ENCODE measurements at regions not wholly inside any gene's neighbourhood (a gene's known extent, or its start where the extent isn't known, plus 50 kb on each side); places are given as distances from the start of the nearest gene placed in this dataset.
A peak's percentile ranks its signal among the peaks of the same experiment; 100 is the strongest.
"Not testable (repeated sequence)": the region's sequence is repeated elsewhere in the genome, so short reads cannot be mapped to it uniquely, and the experiment has no call there.

DNA sequence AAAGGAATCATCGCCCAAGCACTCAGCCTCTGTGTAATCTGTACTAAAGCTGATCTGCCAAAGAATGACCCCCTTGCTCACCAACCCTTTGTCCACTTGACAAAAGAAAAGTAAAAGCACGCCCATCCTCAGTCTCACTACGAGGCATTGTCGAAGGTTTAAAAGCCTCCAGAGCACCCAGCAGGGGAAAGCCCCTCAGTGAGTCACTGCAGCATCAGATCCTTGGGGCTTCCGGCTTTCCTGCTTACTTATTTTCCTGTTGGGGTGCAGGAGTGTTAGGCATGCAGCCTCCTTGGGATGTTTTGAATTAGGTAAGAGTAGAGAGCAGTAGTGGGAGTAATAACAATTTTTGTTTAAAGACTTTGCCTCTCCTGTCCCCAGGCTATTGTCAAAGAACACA, 216.1 kb downstream of the MTHFS start:
- H3K4me1 Mint-ChIP-seq (ENCODE audit: low read depth), result peaks cover 3% of the 10 kb centered on the region
- peaks cover 7% of the 10 kb centered on the region for H3K27me3 Mint-ChIP-seq (ENCODE audit: low read depth)
- no peak overlapping the region for H3K27ac Mint-ChIP-seq
- no peaks in the 10 kb centered on the region for H3K9me3 Mint-ChIP-seq
- no peaks in the 10 kb centered on the region for H3K36me3 Mint-ChIP-seq (ENCODE audit: low read depth)
- no peak overlapping the region for H3K4me3 Mint-ChIP-seq

DNA sequence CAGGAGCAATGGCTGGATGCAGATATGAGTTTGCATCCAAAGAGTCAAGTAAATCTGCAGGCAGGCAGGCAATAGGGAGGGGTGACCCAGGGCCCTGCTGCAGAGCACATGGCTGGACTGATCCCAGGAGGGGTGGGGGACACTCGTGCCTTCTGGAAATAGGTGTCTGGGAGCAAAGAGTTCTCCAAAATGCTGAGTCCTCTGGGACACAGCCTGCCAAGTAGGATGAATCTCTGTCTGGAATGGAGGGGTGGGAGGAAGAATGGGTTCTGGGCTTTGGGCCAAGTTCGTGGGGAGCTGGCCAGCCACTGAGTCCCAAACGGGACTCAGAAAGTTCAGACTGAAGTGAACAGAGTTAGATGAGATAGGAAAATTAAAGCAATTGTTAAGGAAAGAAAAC, 214.5 kb downstream of the MTHFS start:
- Mint-ChIP-seq H3K27ac (no peak overlapping the region), H3K36me3 (ENCODE audit: low read depth) (no peaks in the 10 kb centered on the region), H3K9me3 (no peaks in the 10 kb centered on the region), H3K27me3 (ENCODE audit: low read depth) (peaks cover 13% of the 10 kb centered on the region), H3K4me1 (ENCODE audit: low read depth) (peaks cover 3% of the 10 kb centered on the region), H3K4me3 (no peak overlapping the region)

DNA sequence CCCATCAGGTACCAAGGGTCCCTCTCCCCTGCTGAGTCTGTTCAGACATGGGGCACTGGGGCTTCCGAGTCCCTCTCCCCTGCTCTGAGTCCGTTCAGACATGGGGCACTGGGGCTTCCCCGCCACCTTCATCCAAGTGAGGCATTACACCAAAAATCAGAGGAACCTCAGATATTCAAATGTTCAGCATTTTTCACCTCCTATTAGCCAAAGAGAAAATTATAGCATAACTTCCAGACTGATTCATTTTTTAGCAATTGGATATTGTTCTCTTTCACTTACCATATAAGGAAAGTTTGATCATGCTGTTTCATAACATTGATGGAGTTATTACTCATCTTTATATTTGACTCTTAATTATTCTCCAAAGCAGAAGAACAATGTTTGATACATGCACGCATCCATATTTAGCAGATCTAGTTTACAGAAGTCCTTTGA, 213.9 kb downstream of the MTHFS start:
- Mint-ChIP-seq H3K9me3 (no peaks in the 10 kb centered on the region), H3K4me3 (no peak overlapping the region), H3K27me3 (ENCODE audit: low read depth) (peaks cover 10% of the 10 kb centered on the region), H3K27ac (no peak overlapping the region), H3K4me1 (ENCODE audit: low read depth) (peaks cover 3% of the 10 kb centered on the region), H3K36me3 (ENCODE audit: low read depth) (no peaks in the 10 kb centered on the region)

DNA sequence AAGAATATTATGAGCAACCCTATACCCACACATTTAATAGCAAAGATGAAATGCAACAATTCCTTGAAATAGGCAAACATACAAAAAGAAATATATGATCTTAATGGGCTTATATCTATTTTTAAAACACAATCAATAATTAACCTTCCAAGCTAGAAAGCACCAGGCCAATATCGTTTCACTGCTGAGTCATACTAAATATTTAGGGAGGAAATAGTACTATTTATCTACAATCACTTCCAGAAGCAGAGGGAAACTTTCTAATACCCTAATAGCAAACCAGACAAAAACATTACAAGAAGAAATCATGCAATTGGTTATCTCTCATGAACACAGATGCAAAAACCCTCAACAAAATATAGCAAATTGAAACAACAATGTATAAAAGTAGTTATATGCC, 207.8 kb downstream of the MTHFS start:
- Mint-ChIP-seq H3K36me3 (ENCODE audit: low read depth) (no peaks in the 10 kb centered on the region), H3K27ac (no peak overlapping the region), H3K4me1 (ENCODE audit: low read depth) (no peaks in the 10 kb centered on the region), H3K9me3 (no peaks in the 10 kb centered on the region), H3K4me3 (no peak overlapping the region), H3K27me3 (ENCODE audit: low read depth) (peaks cover 12% of the 10 kb centered on the region)

DNA sequence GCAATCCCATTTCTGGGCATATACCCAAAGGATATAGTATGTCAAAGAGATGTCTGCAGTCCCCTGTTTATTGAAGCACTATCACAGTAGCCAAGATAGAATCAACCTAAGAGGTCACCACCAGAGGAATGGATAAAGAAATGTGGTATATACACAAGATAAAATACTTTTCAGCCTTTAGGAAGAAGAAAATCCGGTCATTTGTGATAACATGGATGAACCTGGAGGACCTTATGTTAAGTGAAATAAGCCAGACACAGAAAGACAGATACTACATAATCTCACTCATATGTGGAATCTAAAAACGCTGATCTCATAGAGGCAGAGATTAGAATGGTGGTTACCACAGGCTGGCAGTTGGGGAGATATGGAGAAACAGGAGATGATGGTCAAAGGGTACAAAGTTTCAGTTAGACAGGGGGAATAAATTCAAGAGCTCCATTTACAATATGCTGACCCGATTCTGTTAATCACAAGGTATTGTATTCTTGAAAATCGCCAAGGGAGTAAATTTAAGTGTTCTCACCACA, 195.8 kb downstream of the MTHFS start:
- Mint-ChIP-seq H3K36me3 (ENCODE audit: low read depth) (no peaks in the 10 kb centered on the region), H3K4me1 (ENCODE audit: low read depth) (no peaks in the 10 kb centered on the region), H3K27me3 (ENCODE audit: low read depth) (peaks cover 16% of the 10 kb centered on the region), H3K4me3 (no peak overlapping the region), H3K9me3 (no peaks in the 10 kb centered on the region), H3K27ac (no peak overlapping the region)

DNA sequence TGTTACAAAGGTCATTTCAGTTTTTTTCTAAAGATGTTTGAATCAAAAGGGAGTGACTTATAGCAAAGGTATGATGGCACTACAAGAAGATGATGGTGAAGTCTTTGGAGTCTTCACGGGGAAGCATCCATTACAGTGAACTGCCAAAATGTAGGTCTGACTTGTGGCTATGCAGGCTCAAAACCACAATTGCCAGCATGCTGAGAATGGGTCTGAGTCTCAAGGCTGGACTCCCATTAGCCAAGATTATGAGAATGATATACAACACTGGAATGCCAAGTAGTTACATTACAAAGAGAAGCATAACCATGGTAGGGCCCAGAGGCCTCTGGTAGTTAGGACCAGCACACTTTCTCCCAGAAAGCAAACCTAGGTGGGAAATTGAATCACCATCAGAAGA, 194.2 kb downstream of the MTHFS start:
- no peaks in the 10 kb centered on the region for H3K36me3 Mint-ChIP-seq (ENCODE audit: low read depth)
- H3K27ac Mint-ChIP-seq, result no peak overlapping the region
- no peaks in the 10 kb centered on the region for H3K9me3 Mint-ChIP-seq
- H3K27me3 Mint-ChIP-seq (ENCODE audit: low read depth), result peaks cover 27% of the 10 kb centered on the region
- no peak overlapping the region for H3K4me3 Mint-ChIP-seq
- H3K4me1 Mint-ChIP-seq (ENCODE audit: low read depth), result no peaks in the 10 kb centered on the region

DNA sequence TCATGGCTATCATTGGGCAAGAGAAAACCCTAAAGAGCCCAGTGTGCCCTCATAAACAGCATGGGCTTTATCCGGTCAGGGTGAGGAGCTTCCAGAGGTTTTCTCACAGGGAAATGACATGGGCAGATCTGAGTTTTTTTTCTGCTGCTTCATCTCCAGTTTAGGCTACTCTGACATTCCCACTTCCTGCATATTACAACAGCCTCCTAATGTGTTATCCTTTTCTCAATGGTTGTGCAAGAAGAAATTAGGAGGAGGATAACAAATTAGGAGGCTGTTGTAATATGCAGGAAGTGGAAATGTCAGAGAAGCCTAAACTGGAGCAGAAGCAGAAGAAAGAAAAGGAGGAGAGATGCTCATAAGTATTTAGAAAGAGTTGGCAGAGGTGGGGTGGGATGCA, 175.6 kb downstream of the MTHFS start:
- Mint-ChIP-seq H3K27me3 (ENCODE audit: low read depth) (peaks cover 7% of the 10 kb centered on the region), H3K4me1 (ENCODE audit: low read depth) (no peaks in the 10 kb centered on the region), H3K9me3 (no peaks in the 10 kb centered on the region), H3K36me3 (ENCODE audit: low read depth) (no peaks in the 10 kb centered on the region), H3K27ac (no peak overlapping the region), H3K4me3 (no peak overlapping the region)

DNA sequence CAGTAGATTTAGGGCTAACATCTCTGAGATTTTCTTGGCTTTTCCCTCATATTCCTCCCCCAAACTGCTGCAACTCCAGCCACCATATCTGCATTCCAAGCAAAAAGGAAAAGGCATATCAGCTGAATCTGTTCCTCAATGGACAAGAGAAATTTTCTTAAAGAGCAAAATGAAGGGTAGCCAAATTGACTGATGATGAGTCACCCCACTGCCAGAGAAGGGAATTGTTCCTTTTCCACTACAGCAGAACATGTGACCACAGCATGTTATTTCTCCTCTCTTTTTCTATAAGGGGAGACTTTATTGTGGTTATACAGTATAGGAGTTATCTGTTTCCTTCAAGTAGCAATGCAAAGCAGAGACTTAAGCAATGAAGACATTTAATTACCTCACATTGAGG, 172.5 kb downstream of the MTHFS start:
- Mint-ChIP-seq H3K27me3 (ENCODE audit: low read depth) (peaks cover 7% of the 10 kb centered on the region), H3K4me3 (no peak overlapping the region), H3K36me3 (ENCODE audit: low read depth) (no peaks in the 10 kb centered on the region), H3K27ac (no peak overlapping the region), H3K4me1 (ENCODE audit: low read depth) (no peaks in the 10 kb centered on the region), H3K9me3 (no peaks in the 10 kb centered on the region)

DNA sequence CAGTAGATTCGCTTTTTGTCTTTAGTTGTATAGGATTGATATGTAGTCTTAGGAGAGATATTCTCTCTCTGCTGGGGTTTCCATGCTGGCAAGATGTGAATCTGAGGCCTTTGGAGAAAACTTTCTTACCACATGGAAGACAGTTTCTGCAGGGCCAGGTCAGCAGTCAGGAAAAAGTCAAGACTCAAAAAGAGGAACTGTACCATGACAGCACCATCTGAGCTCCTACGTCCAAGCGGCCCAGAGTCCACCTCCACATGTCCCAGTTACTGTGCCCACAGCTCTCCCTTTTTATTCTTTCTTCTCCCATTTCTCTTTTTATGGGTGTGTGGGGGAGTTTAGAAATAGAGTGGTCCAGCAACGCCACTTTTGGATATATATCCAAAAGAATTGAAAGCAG, 172.0 kb downstream of the MTHFS start:
- peaks cover 7% of the 10 kb centered on the region for H3K27me3 Mint-ChIP-seq (ENCODE audit: low read depth)

DNA sequence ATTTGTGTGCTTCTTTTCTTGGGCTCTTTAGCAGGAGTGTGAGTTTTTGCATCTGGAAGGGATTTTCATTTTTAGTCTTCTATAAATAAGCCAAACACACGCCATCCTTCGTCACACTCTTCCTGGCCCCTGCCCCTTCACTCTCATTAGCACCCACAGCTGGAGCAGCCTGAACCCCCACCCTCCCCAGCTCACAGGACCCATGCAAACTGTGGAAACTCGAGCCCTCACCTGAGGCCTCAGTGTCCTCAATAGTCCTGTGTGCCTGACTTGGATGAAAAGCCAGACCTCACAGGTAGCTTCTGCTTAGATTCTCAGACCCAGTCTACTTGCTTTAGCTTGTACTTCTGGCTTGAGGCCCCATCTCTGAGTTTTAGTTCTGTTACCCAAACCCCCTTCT, 167.9 kb downstream of the MTHFS start:
- Mint-ChIP-seq H3K27ac (no peak overlapping the region), H3K36me3 (ENCODE audit: low read depth) (peaks cover 1% of the 10 kb centered on the region), H3K9me3 (no peaks in the 10 kb centered on the region), H3K4me3 (no peak overlapping the region), H3K4me1 (ENCODE audit: low read depth) (no peaks in the 10 kb centered on the region), H3K27me3 (ENCODE audit: low read depth) (peaks cover 12% of the 10 kb centered on the region)

More for the DNA sequence above, 172.0 kb downstream of the MTHFS start:
- Mint-ChIP-seq H3K36me3 (ENCODE audit: low read depth) (no peaks in the 10 kb centered on the region), H3K9me3 (no peaks in the 10 kb centered on the region), H3K27ac (no peak overlapping the region), H3K4me1 (ENCODE audit: low read depth) (no peaks in the 10 kb centered on the region), H3K4me3 (no peak overlapping the region)

DNA sequence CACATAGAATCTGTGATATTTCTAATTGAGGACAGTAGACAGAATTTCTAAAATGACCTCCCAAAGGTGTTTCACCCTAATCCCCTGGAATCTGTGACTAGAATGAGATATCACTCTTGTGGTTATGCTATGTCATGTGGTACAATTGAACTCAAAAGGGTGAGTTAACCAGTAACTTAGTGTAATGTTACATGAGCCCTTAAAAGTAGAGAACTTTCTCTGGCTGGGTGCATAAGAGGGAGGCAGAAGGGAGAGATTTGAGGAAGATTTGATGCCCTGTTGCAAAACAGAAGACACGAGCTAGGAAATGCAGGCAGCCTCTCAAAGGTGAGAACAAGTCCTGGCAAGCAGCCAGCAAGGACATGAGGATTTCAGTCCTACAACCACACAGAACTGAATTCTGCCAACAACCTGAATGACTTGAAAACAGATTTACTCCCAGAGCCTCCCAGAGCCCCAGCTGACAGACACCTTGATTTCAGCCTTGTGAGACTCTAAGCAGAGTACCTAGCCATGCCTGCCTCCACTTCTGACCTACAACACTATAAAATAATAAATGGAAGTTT, 160.3 kb downstream of the MTHFS start:
- peaks cover 30% of the 10 kb centered on the region for H3K27me3 Mint-ChIP-seq (ENCODE audit: low read depth)

DNA sequence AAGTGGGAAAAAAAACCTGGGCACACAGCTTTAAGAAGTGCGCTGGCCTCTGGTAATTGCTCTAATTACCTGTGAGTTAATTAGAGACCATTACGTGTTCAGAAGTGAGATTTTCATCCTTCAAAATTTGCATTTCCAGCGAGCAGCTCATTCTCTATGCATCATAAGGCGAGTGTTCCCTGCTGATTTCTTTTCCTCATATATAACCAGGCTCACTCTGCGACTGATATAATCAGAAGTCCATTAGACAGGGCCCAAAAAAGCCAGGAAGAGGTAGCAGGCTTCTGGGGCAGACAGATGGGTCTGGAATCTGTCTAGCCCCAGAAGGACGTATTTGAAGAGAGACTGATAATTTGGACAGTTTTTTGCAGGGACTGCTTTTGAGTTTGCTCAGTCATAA, 158.7 kb downstream of the MTHFS start:
- peaks cover 22% of the 10 kb centered on the region for H3K27me3 Mint-ChIP-seq (ENCODE audit: low read depth)
- no peaks in the 10 kb centered on the region for H3K4me1 Mint-ChIP-seq (ENCODE audit: low read depth)
- no peaks in the 10 kb centered on the region for H3K36me3 Mint-ChIP-seq (ENCODE audit: low read depth)
- H3K9me3 Mint-ChIP-seq, result no peaks in the 10 kb centered on the region
- H3K27ac Mint-ChIP-seq, result no peak overlapping the region
- no peak overlapping the region for H3K4me3 Mint-ChIP-seq

More for the DNA sequence above, 160.3 kb downstream of the MTHFS start:
- Mint-ChIP-seq H3K4me3 (no peak overlapping the region), H3K9me3 (no peaks in the 10 kb centered on the region), H3K36me3 (ENCODE audit: low read depth) (no peaks in the 10 kb centered on the region), H3K27ac (no peak overlapping the region), H3K4me1 (ENCODE audit: low read depth) (no peaks in the 10 kb centered on the region)

DNA sequence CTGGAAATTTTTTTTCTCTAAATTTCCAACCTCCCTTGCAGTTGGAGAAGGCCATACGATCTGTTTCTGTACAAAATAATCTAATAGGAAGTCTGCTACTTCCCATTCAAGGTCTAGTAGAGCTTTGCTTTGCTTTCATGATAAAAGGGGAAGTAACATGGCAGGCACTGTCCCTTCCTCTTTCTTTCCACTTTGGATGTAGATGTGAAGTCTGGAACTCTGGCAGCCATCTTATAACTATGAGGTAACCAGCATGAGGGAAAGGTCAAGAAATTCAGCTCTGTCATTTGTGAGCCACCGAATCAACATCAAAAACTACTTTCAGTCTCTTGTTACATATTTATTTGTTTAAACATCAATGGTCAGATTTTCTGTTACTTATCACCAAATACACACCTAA, 156.3 kb downstream of the MTHFS start:
- Mint-ChIP-seq H3K36me3 (ENCODE audit: low read depth) (no peaks in the 10 kb centered on the region), H3K4me3 (no peak overlapping the region), H3K27me3 (ENCODE audit: low read depth) (peaks cover 17% of the 10 kb centered on the region), H3K4me1 (ENCODE audit: low read depth) (no peaks in the 10 kb centered on the region), H3K27ac (no peak overlapping the region), H3K9me3 (no peaks in the 10 kb centered on the region)

DNA sequence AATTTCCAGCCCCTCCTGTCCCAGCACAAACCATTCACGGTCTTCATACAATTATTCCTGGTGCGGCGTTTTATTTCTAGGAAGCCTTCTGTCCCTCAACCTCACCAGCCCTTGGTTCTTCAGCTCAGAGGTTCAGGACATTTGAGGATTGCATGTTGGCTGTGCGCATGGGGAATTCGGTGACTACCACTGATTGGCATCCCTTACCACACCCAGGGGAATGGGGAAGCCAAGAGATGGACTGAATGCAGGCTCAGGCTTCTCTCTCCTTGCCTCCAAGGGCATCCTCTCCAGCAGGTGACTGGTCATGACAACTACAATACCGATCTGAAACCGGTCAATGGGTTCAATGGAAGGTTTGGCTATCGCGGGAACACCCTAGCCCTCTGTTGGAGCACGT, 153.8 kb downstream of the MTHFS start:
- peaks cover 2% of the 10 kb centered on the region for H3K9me3 Mint-ChIP-seq
- no peak overlapping the region for H3K4me3 Mint-ChIP-seq
- H3K4me1 Mint-ChIP-seq (ENCODE audit: low read depth), result no peaks in the 10 kb centered on the region
- peaks cover 5% of the 10 kb centered on the region for H3K27me3 Mint-ChIP-seq (ENCODE audit: low read depth)
- H3K27ac Mint-ChIP-seq, result no peak overlapping the region
- no peaks in the 10 kb centered on the region for H3K36me3 Mint-ChIP-seq (ENCODE audit: low read depth)

DNA sequence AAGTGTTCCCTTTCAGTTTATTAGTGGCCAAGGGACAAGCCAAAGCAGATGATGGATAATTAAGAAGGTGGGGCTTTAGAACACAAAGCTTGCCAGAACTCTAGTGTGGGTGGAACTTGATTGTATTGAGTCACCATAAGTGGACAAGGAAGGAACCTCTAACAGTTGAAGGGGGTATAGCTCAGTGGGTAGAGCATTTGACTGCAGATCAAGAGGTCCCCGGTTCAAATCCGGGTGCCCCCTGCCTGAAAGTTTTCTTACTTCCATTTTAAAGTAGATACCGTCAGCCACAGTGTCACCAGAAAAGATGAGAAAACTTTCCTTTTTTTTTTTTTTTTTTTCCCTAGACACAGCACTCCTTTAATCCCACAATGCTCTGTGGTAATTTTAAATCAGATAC, 152.3 kb downstream of the MTHFS start:
- H3K9me3 Mint-ChIP-seq; H3K4me3 Mint-ChIP-seq; H3K4me1 Mint-ChIP-seq (ENCODE audit: low read depth); H3K27me3 Mint-ChIP-seq (ENCODE audit: low read depth); H3K36me3 Mint-ChIP-seq (ENCODE audit: low read depth): not testable (repeated sequence)
- H3K27ac Mint-ChIP-seq, result peak overlapping the region; percentile 55

DNA sequence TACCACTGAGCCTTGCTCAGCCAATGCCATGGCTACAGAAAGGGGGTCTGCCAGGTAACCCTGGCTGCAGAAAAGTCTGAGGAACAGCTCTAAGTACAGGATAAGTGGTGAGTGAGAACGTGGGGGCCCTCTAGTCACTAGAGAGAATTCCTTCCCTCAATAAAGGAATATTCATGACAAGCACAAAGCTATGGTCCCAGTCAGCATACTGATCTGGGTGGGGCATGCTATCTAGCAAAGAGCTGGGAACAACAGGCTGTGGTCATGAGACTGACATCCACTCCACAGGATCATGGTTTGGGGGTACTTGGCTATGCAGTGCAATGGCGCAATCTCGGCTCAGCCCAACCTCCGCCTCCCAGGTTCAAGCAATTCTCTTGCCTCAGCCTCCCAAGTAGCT, 140.4 kb downstream of the MTHFS start:
- Mint-ChIP-seq H3K4me3 (no peak overlapping the region), H3K9me3 (no peaks in the 10 kb centered on the region), H3K36me3 (ENCODE audit: low read depth) (no peaks in the 10 kb centered on the region), H3K4me1 (ENCODE audit: low read depth) (no peaks in the 10 kb centered on the region), H3K27me3 (ENCODE audit: low read depth) (no peaks in the 10 kb centered on the region), H3K27ac (no peak overlapping the region)
